SK-N-SH (cell line): ENCODE measurements at regions not wholly inside any gene's neighbourhood (a gene's known extent, or its start where the extent isn't known, plus 50 kb on each side); places are given as distances from the start of the nearest gene placed in this dataset.

ENCODE experiments used
- CTCF ChIP-seq: fragments of 200-600 bp; sonication (generic); IDR thresholded peaks from 2 replicates; pipeline ENCODE4 v1.6.1; 2017; ENCODE audit warnings: antibody characterized with exemption, mild to moderate bottlenecking, moderate library complexity
- MXI1 ChIP-seq: IDR thresholded peaks from 2 replicates; pipeline ENCODE4 v1.6.1; 2012; ENCODE audit warnings: mild to moderate bottlenecking, low read depth, low read length, improper control_type of control experiment
- PBX3 ChIP-seq: IDR thresholded peaks from 2 replicates; pipeline ENCODE4; 2012

- TF ChIP-seq MXI1 (no peak), CTCF (no peak), PBX3 (no peak)
Observed at GRCh38 chr2:84285056-84285747, 173.9 kb downstream of the SUCLG1 start.
